ENCODE measurements at regions not wholly inside any gene's neighbourhood (a gene's known extent, or its start where the extent isn't known, plus 50 kb on each side); places are given as distances from the start of the nearest gene placed in this dataset.
"Not testable (repeated sequence)": the region's sequence is repeated elsewhere in the genome, so short reads cannot be mapped to it uniquely, and the experiment has no call there.

DNA sequence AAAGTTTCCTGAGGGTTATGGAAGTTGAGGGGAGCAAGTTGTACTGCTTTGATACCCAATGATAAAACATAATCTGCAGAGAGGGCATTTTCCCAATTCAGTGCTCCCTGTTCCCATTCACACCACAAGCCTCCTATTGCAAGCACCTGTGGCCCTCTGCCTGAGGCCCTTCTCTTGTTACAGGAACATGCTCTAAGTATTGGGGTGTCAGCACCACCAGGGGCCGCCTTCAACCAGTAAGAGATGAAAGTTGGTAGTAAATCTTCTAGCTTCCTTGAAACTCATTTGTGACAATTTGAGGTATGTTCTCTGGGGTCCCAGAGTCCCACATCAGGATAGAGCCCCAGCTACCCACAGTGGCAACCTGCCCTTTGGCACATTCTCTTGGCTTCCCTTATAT lies 265.4 kb upstream of the ARHGEF26 start:
- H3K27me3 ChIP-seq (ENCODE audit: low read depth, low read length) = no peaks in the 10 kb centered on the region

DNA sequence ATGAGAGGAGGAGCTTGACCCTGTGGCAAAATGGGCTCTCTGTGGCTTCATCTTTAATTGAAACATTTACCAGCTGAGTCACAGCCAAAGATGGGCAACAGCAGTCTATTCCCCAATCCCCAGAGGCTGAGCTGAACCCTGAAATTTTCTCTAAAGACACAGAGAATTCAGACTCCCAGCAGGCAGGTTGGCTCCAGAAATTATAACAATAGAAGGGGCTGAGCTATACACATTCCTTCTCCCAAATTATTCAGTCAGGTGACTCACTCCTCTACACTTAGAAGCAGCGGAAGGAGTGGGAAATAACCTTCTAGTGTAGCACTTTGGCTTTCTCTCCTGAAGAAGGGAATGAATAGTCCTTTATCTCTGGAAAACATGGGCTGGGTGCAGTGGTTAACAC lies 264.3 kb upstream of the ARHGEF26 start:
- Histone ChIP-seq H3K27ac (ENCODE audit: low read length) (no peak overlapping the region), H3K4me1 (ENCODE audit: control insufficient read depth in 1 of 2, insufficient read depth in 2 of 2, low read length in 2 of 2) (no peaks in the 10 kb centered on the region), H3K27me3 (ENCODE audit: low read depth, low read length) (no peaks in the 10 kb centered on the region), H3K4me3 (ENCODE audit: low read depth in 1 of 2, low read length in 2 of 2) (no peak overlapping the region), H3K9me3 (ENCODE audit: control insufficient read depth in 1 of 2, low read length in 2 of 2) (no peaks in the 10 kb centered on the region), H3K36me3 (ENCODE audit: control insufficient read depth in 1 of 2, insufficient read depth in 2 of 2, low read length in 2 of 2) (no peaks in the 10 kb centered on the region)

More for the DNA sequence above, 265.4 kb upstream of the ARHGEF26 start:
- no peak overlapping the region for H3K4me3 ChIP-seq (ENCODE audit: low read depth in 1 of 2, low read length in 2 of 2)
- H3K27ac ChIP-seq (ENCODE audit: low read length) = no peak overlapping the region
- no peaks in the 10 kb centered on the region for H3K9me3 ChIP-seq (ENCODE audit: control insufficient read depth in 1 of 2, low read length in 2 of 2)
- no peaks in the 10 kb centered on the region for H3K36me3 ChIP-seq (ENCODE audit: control insufficient read depth in 1 of 2, insufficient read depth in 2 of 2, low read length in 2 of 2)
- no peaks in the 10 kb centered on the region for H3K4me1 ChIP-seq (ENCODE audit: control insufficient read depth in 1 of 2, insufficient read depth in 2 of 2, low read length in 2 of 2)

DNA sequence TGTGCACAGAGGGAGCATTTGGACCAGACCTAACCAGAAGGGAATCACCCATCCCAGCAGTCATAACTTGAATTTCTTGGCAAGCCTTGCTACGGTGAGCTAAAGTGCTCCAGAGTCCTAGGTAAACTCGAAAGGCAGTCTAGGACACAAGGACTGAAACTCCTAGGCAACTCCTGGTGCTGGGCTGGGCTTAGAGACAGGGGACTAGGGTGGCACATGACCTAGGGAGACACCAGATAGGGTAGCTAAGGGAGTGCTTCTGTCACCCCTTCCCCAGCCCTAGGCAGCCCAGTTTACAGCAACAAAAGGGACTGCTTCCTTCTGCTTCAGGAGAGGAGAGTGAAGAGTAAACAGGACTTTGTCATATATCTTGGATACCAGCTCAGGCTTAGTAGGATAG lies 256.4 kb upstream of the ARHGEF26 start:
- H3K9me3 ChIP-seq (ENCODE audit: control insufficient read depth in 1 of 2, low read length in 2 of 2) = no peaks in the 10 kb centered on the region
- no peak overlapping the region for H3K4me3 ChIP-seq (ENCODE audit: low read depth in 1 of 2, low read length in 2 of 2)

DNA sequence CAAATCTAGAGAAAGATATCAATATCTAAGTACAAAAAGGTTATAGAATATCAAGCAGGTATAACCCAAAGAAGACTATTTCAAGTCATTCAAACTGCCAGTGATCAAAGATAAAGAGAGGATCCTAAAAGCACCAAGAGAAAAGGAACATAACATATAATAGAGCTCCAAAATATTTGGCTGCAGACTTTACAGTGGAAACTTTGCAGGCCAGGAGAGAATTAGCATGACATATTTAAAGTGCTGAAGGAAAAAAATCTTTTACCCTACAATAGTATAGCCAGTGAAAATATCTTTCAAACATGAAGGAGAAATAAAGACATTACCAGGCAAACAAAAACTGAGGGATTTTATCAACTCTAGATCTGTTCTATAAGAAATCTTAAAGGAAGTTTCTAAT lies 254.3 kb upstream of the ARHGEF26 start:
- Histone ChIP-seq H3K4me3 (ENCODE audit: low read depth in 1 of 2, low read length in 2 of 2) (no peak overlapping the region), H3K27me3 (ENCODE audit: low read depth, low read length) (no peaks in the 10 kb centered on the region), H3K36me3 (ENCODE audit: control insufficient read depth in 1 of 2, insufficient read depth in 2 of 2, low read length in 2 of 2) (no peaks in the 10 kb centered on the region), H3K4me1 (ENCODE audit: control insufficient read depth in 1 of 2, insufficient read depth in 2 of 2, low read length in 2 of 2) (no peaks in the 10 kb centered on the region), H3K27ac (ENCODE audit: low read length) (no peak overlapping the region), H3K9me3 (ENCODE audit: control insufficient read depth in 1 of 2, low read length in 2 of 2) (no peaks in the 10 kb centered on the region)

More for the DNA sequence above, 256.4 kb upstream of the ARHGEF26 start:
- Histone ChIP-seq H3K4me1 (ENCODE audit: control insufficient read depth in 1 of 2, insufficient read depth in 2 of 2, low read length in 2 of 2) (no peaks in the 10 kb centered on the region), H3K36me3 (ENCODE audit: control insufficient read depth in 1 of 2, insufficient read depth in 2 of 2, low read length in 2 of 2) (no peaks in the 10 kb centered on the region), H3K27ac (ENCODE audit: low read length) (no peak overlapping the region), H3K27me3 (ENCODE audit: low read depth, low read length) (no peaks in the 10 kb centered on the region)

DNA sequence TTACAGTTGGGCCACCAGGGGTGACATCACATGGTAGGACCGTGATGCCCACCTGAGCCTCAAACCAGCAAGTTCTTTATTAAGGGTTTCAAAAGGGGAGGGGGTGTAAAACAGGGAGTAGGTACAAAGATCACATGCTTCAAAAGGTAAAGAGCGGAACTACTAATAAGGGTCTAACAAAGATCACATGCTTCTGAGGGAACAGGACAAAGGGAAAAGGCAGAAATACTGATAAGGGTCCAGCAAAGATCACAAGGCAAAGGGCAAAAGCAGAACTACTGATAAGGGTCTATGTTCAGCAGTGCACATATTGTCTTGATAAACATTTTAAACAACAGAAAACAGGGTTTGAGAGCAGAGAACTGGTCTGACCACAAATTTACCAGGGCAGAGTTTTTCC lies 246.8 kb upstream of the ARHGEF26 start:
- H3K27me3 ChIP-seq (ENCODE audit: low read depth, low read length); H3K9me3 ChIP-seq (ENCODE audit: control insufficient read depth in 1 of 2, low read length in 2 of 2); H3K36me3 ChIP-seq (ENCODE audit: control insufficient read depth in 1 of 2, insufficient read depth in 2 of 2, low read length in 2 of 2); H3K27ac ChIP-seq (ENCODE audit: low read length); H3K4me3 ChIP-seq (ENCODE audit: low read depth in 1 of 2, low read length in 2 of 2); H3K4me1 ChIP-seq (ENCODE audit: control insufficient read depth in 1 of 2, insufficient read depth in 2 of 2, low read length in 2 of 2): not testable (repeated sequence)

DNA sequence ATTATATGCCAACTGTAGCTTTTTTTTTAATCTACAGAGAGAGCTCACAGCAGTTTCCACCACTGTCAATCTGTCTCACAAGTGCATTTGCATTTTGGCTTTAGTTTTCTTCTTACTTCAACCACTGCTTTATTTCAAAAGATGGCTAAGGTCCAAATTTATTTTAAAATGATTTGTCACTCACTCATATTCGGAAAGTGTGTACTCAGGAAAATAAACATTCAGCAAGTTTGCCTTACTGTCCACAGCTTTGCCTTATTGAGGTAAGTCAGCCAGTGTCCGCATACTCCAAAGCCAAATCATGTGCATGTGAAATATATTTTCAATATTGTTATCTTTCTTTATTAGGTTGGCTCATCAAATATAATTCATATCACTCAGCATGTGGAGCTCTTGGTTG lies 240.7 kb upstream of the ARHGEF26 start:
- H3K9me3 ChIP-seq (ENCODE audit: control insufficient read depth in 1 of 2, low read length in 2 of 2) = no peaks in the 10 kb centered on the region
- no peak overlapping the region for H3K4me3 ChIP-seq (ENCODE audit: low read depth in 1 of 2, low read length in 2 of 2)
- H3K27ac ChIP-seq (ENCODE audit: low read length) = no peak overlapping the region
- no peaks in the 10 kb centered on the region for H3K36me3 ChIP-seq (ENCODE audit: control insufficient read depth in 1 of 2, insufficient read depth in 2 of 2, low read length in 2 of 2)
- H3K27me3 ChIP-seq (ENCODE audit: low read depth, low read length) = no peaks in the 10 kb centered on the region
- no peaks in the 10 kb centered on the region for H3K4me1 ChIP-seq (ENCODE audit: control insufficient read depth in 1 of 2, insufficient read depth in 2 of 2, low read length in 2 of 2)

DNA sequence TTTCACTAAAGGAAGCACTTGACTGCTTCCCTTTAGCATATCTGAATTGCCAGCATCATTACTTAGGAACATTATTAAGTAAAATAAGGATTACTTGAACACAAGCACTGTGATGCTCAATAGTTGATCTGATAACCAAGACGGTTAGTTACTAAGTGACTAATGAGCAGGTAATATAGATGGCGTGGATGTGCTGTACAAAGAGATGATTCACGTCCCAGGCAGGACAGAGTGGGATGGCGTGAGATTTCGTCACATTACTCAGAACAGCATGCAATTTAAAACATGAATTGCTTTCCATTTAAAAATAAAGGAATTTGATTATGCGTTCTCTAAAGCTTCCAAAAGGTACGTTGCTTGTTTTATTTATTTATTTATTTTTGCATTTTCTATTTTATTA lies 240.0 kb upstream of the ARHGEF26 start:
- H3K4me3 ChIP-seq (ENCODE audit: low read depth in 1 of 2, low read length in 2 of 2) = no peak overlapping the region
- no peaks in the 10 kb centered on the region for H3K36me3 ChIP-seq (ENCODE audit: control insufficient read depth in 1 of 2, insufficient read depth in 2 of 2, low read length in 2 of 2)
- H3K27me3 ChIP-seq (ENCODE audit: low read depth, low read length) = no peaks in the 10 kb centered on the region
- H3K4me1 ChIP-seq (ENCODE audit: control insufficient read depth in 1 of 2, insufficient read depth in 2 of 2, low read length in 2 of 2) = no peaks in the 10 kb centered on the region
- H3K27ac ChIP-seq (ENCODE audit: low read length) = no peak overlapping the region
- H3K9me3 ChIP-seq (ENCODE audit: control insufficient read depth in 1 of 2, low read length in 2 of 2) = no peaks in the 10 kb centered on the region

DNA sequence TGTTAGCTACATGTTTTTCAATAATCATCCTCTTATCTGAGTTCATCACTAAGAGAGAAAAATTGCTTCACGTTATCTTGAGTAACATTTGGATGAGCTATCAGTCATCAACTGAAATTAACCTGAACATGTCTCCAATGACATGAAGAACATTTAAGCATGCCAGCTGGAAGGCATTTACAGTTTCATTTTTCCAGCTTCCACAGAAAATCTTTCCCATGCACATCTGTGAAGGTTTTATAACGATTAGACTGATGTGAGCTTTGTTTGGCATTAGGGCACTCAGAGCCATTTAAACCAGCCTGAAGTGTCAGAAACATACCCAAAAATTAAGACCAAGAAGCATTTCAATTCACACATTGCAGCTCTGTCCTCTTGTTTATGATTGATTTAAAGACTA lies 235.8 kb upstream of the ARHGEF26 start:
- Histone ChIP-seq H3K27ac (ENCODE audit: low read length) (no peak overlapping the region), H3K27me3 (ENCODE audit: low read depth, low read length) (no peaks in the 10 kb centered on the region), H3K9me3 (ENCODE audit: control insufficient read depth in 1 of 2, low read length in 2 of 2) (no peaks in the 10 kb centered on the region), H3K4me1 (ENCODE audit: control insufficient read depth in 1 of 2, insufficient read depth in 2 of 2, low read length in 2 of 2) (no peaks in the 10 kb centered on the region), H3K36me3 (ENCODE audit: control insufficient read depth in 1 of 2, insufficient read depth in 2 of 2, low read length in 2 of 2) (no peaks in the 10 kb centered on the region), H3K4me3 (ENCODE audit: low read depth in 1 of 2, low read length in 2 of 2) (no peak overlapping the region)

DNA sequence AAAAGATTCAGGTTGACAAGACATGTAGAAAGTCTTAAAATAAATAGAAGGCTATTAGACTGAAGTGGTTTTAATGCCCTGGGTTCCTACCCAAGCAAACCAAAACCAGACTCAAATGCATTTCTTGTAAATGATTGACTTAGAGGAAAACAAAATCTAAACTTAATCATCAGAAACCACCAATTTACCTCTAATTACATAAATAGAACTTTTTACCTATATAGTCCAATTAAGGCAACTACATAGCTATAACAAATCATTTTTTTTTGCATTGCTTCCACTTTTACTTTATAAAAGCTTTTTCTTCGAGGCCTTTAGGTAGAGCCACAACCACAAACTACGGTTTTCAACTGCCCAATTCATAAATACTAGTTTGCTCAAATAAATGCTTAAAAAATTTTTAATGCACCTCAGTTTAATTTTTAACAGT lies 231.3 kb upstream of the ARHGEF26 start:
- Histone ChIP-seq H3K27ac (ENCODE audit: low read length) (no peak overlapping the region), H3K9me3 (ENCODE audit: control insufficient read depth in 1 of 2, low read length in 2 of 2) (no peaks in the 10 kb centered on the region), H3K27me3 (ENCODE audit: low read depth, low read length) (no peaks in the 10 kb centered on the region), H3K4me3 (ENCODE audit: low read depth in 1 of 2, low read length in 2 of 2) (no peak overlapping the region), H3K4me1 (ENCODE audit: control insufficient read depth in 1 of 2, insufficient read depth in 2 of 2, low read length in 2 of 2) (peaks cover 0 to 7% of the 10 kb centered on the region in 2 donors), H3K36me3 (ENCODE audit: control insufficient read depth in 1 of 2, insufficient read depth in 2 of 2, low read length in 2 of 2) (no peaks in the 10 kb centered on the region)

DNA sequence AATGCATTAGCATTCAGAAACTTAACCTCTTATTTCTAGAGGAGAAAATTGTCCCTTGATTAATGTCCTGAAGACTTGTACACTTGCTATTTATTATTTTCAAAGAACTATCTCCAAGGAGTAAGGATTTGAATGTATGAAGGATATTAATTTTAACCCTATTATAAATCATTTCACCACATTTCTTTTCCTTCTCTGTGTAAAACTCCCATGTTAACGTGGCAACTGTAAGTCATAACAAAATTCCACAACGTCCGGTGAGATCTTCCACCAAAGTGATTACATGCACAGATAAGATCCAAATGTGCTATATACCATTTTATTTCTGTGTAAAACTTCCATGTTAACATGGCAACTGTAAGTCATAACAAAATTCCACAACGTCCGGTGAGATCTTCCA lies 229.1 kb upstream of the ARHGEF26 start:
- Histone ChIP-seq H3K4me3 (ENCODE audit: low read depth in 1 of 2, low read length in 2 of 2) (no peak overlapping the region), H3K36me3 (ENCODE audit: control insufficient read depth in 1 of 2, insufficient read depth in 2 of 2, low read length in 2 of 2) (no peaks in the 10 kb centered on the region), H3K9me3 (ENCODE audit: control insufficient read depth in 1 of 2, low read length in 2 of 2) (no peaks in the 10 kb centered on the region), H3K27ac (ENCODE audit: low read length) (no peak overlapping the region), H3K4me1 (ENCODE audit: control insufficient read depth in 1 of 2, insufficient read depth in 2 of 2, low read length in 2 of 2) (peaks cover 0 to 7% of the 10 kb centered on the region in 2 donors), H3K27me3 (ENCODE audit: low read depth, low read length) (no peaks in the 10 kb centered on the region)

DNA sequence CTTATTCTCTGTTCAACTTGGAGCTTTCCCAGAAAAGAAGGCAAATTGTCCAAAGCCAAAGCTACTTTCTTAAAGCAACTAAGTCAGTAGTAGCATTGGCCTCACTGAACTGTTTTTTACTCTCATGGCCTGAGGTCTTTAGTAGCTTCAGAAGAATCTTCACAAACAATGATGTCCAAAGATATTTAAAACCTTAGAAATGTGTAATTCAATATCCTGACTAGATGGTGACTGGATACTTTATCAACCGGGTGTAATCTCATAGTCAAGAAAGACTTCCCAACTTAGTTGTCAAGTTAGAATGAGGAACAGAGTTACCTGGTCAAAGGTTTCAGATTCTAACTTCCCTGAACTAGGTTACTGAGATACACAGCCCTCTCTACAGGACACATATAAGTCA lies 226.3 kb upstream of the ARHGEF26 start:
- no peaks in the 10 kb centered on the region for H3K9me3 ChIP-seq (ENCODE audit: control insufficient read depth in 1 of 2, low read length in 2 of 2)
- no peaks in the 10 kb centered on the region for H3K36me3 ChIP-seq (ENCODE audit: control insufficient read depth in 1 of 2, insufficient read depth in 2 of 2, low read length in 2 of 2)
- no peak overlapping the region for H3K4me3 ChIP-seq (ENCODE audit: low read depth in 1 of 2, low read length in 2 of 2)
- no peaks in the 10 kb centered on the region for H3K27me3 ChIP-seq (ENCODE audit: low read depth, low read length)
- H3K4me1 ChIP-seq (ENCODE audit: control insufficient read depth in 1 of 2, insufficient read depth in 2 of 2, low read length in 2 of 2) = peaks cover 0 to 7% of the 10 kb centered on the region in 2 donors
- no peak overlapping the region for H3K27ac ChIP-seq (ENCODE audit: low read length)

DNA sequence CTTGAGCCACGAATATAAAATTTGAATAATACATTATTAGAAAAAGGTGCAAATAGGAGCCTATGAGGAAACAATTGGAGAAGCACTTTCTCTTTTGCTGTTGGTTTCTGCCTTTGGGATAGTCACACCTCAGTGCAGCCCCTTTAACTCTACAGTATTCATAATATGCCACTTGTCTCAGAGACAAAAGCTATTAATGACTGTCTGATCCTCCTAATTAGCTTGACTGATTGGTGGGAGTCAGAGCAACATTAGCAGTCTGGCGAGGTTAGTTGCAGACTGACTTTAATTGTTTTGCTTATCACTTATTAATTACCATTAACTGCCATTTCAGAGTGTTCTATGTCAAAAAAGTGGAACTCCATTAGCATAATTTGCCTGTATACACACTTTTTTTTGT lies 225.0 kb upstream of the ARHGEF26 start:
- H3K9me3 ChIP-seq (ENCODE audit: control insufficient read depth in 1 of 2, low read length in 2 of 2) = no peaks in the 10 kb centered on the region
- H3K27me3 ChIP-seq (ENCODE audit: low read depth, low read length) = no peaks in the 10 kb centered on the region
- no peak overlapping the region for H3K27ac ChIP-seq (ENCODE audit: low read length)
- H3K4me3 ChIP-seq (ENCODE audit: low read depth in 1 of 2, low read length in 2 of 2) = no peak overlapping the region
- H3K36me3 ChIP-seq (ENCODE audit: control insufficient read depth in 1 of 2, insufficient read depth in 2 of 2, low read length in 2 of 2) = no peaks in the 10 kb centered on the region
- peaks cover 0 to 7% of the 10 kb centered on the region in 2 donors for H3K4me1 ChIP-seq (ENCODE audit: control insufficient read depth in 1 of 2, insufficient read depth in 2 of 2, low read length in 2 of 2)

Data from muscle layer of duodenum (tissue), 2 donors.